ENCODE measurements at regions not wholly inside any gene's neighbourhood (a gene's known extent, or its start where the extent isn't known, plus 50 kb on each side); places are given as distances from the start of the nearest gene placed in this dataset.

GRCh38 chr12:124225730-124226129, 69.2 kb upstream of the RFLNA start:
- peaks cover 20% of the 10 kb centered on the region for H3K9me3 Mint-ChIP-seq (ENCODE audit: unreplicated experiment)
- no peak overlapping the region for H3K4me3 Mint-ChIP-seq (ENCODE audit: unreplicated experiment)
- TF ChIP-seq EZH2 (IDR thresholded peaks at IDR 0.05; ENCODE audit: insufficient read depth, low read length): no peak
- no peak for TF ChIP-seq CTCF (IDR thresholded peaks at IDR 0.05; ENCODE audit: insufficient read depth, low read depth, low read length)

GRCh38 chr12:124227951-124228711, 66.8 kb upstream of the RFLNA start:
- H3K27ac ChIP-seq (ENCODE audit: low read depth, low read length): no peak overlapping the region
- H3K36me3 ChIP-seq (ENCODE audit: insufficient read depth, low read length): no peaks in the 10 kb centered on the region
- peaks cover 12% of the 10 kb centered on the region for H3K4me1 ChIP-seq (ENCODE audit: insufficient read depth, low read length)
- H3K4me3 Mint-ChIP-seq (ENCODE audit: unreplicated experiment): no peak overlapping the region
- TF ChIP-seq CTCF (IDR thresholded peaks at IDR 0.05; ENCODE audit: insufficient read depth, low read depth, low read length) (no peak), EZH2 (IDR thresholded peaks at IDR 0.05; ENCODE audit: insufficient read depth, low read length) (no peak)
- H3K9ac ChIP-seq (ENCODE audit: low read length): no peak overlapping the region
- H3K9me3 Mint-ChIP-seq (ENCODE audit: unreplicated experiment): peaks cover 19% of the 10 kb centered on the region
- peaks cover 4% of the 10 kb centered on the region for H3K4me1 Mint-ChIP-seq (ENCODE audit: low read depth, unreplicated experiment)
- H3K9me3 ChIP-seq (ENCODE audit: insufficient read depth, low read depth, low read length): peaks cover 10% of the 10 kb centered on the region
- H3K27me3 Mint-ChIP-seq (ENCODE audit: low read depth, unreplicated experiment): peaks cover 20% of the 10 kb centered on the region
- no peak overlapping the region for H3K4me2 ChIP-seq (ENCODE audit: low read length)
- H3K36me3 Mint-ChIP-seq (ENCODE audit: low read depth, unreplicated experiment): peaks cover 3% of the 10 kb centered on the region
- H3K27me3 ChIP-seq (ENCODE audit: insufficient read depth, low read length): no peaks in the 10 kb centered on the region
- no peaks in the 10 kb centered on the region for H3K79me2 ChIP-seq (ENCODE audit: insufficient read depth, low read length)
- FAIRE-seq: no peak
- H3K27ac Mint-ChIP-seq (ENCODE audit: unreplicated experiment): no peak overlapping the region
- H4K20me1 ChIP-seq (ENCODE audit: insufficient read depth, low read length): no peaks in the 10 kb centered on the region
- no peak overlapping the region for H2AFZ ChIP-seq (ENCODE audit: low read depth, low read length)
- H3K4me3 ChIP-seq (ENCODE audit: insufficient read depth, low read depth, low read length): no peak overlapping the region
- DNase-seq (ENCODE audit: low read depth): no peak

More at GRCh38 chr12:124225730-124226129, 69.2 kb upstream of the RFLNA start:
- H3K4me3 ChIP-seq (ENCODE audit: insufficient read depth, low read depth, low read length): no peak overlapping the region
- H3K36me3 ChIP-seq (ENCODE audit: insufficient read depth, low read length): no peaks in the 10 kb centered on the region
- H3K27ac ChIP-seq (ENCODE audit: low read depth, low read length): no peak overlapping the region
- no peak overlapping the region for H3K4me2 ChIP-seq (ENCODE audit: low read length)
- Mint-ChIP-seq H3K36me3 (ENCODE audit: low read depth, unreplicated experiment) (peaks cover 8% of the 10 kb centered on the region), H3K27ac (ENCODE audit: unreplicated experiment) (no peak overlapping the region), H3K4me1 (ENCODE audit: low read depth, unreplicated experiment) (no peaks in the 10 kb centered on the region), H3K27me3 (ENCODE audit: low read depth, unreplicated experiment) (peaks cover 33% of the 10 kb centered on the region)
- DNase-seq (ENCODE audit: low read depth) (no peak), FAIRE-seq (no peak)
- H2AFZ ChIP-seq (ENCODE audit: low read depth, low read length): no peak overlapping the region
- H3K9ac ChIP-seq (ENCODE audit: low read length): no peak overlapping the region
- H4K20me1 ChIP-seq (ENCODE audit: insufficient read depth, low read length): no peaks in the 10 kb centered on the region
- H3K4me1 ChIP-seq (ENCODE audit: insufficient read depth, low read length): no peaks in the 10 kb centered on the region
- peaks cover 6% of the 10 kb centered on the region for H3K9me3 ChIP-seq (ENCODE audit: insufficient read depth, low read depth, low read length)
- no peaks in the 10 kb centered on the region for H3K27me3 ChIP-seq (ENCODE audit: insufficient read depth, low read length)
- H3K79me2 ChIP-seq (ENCODE audit: insufficient read depth, low read length): no peaks in the 10 kb centered on the region

- no peak for FAIRE-seq
- H3K27me3 ChIP-seq (ENCODE audit: insufficient read depth, low read length): no peaks in the 10 kb centered on the region
- no peak overlapping the region for H3K4me2 ChIP-seq (ENCODE audit: low read length)
- no peaks in the 10 kb centered on the region for H3K36me3 ChIP-seq (ENCODE audit: insufficient read depth, low read length)
- H3K4me1 ChIP-seq (ENCODE audit: insufficient read depth, low read length): peaks cover 23% of the 10 kb centered on the region
- H3K36me3 Mint-ChIP-seq (ENCODE audit: low read depth, unreplicated experiment): no peaks in the 10 kb centered on the region
- peaks cover 19% of the 10 kb centered on the region for H3K9me3 Mint-ChIP-seq (ENCODE audit: unreplicated experiment)
- peaks cover 10% of the 10 kb centered on the region for H3K9me3 ChIP-seq (ENCODE audit: insufficient read depth, low read depth, low read length)
- no peak overlapping the region for H3K4me3 ChIP-seq (ENCODE audit: insufficient read depth, low read depth, low read length)
- no peak for DNase-seq (ENCODE audit: low read depth)
- no peaks in the 10 kb centered on the region for H4K20me1 ChIP-seq (ENCODE audit: insufficient read depth, low read length)
- no peaks in the 10 kb centered on the region for H3K79me2 ChIP-seq (ENCODE audit: insufficient read depth, low read length)
- peaks cover 16% of the 10 kb centered on the region for H3K27me3 Mint-ChIP-seq (ENCODE audit: low read depth, unreplicated experiment)
- TF ChIP-seq CTCF (IDR thresholded peaks at IDR 0.05; ENCODE audit: insufficient read depth, low read depth, low read length): no peak
- no peak for TF ChIP-seq EZH2 (IDR thresholded peaks at IDR 0.05; ENCODE audit: insufficient read depth, low read length)
- H3K4me3 Mint-ChIP-seq (ENCODE audit: unreplicated experiment): no peak overlapping the region
- H3K27ac Mint-ChIP-seq (ENCODE audit: unreplicated experiment): no peak overlapping the region
- no peak overlapping the region for H3K27ac ChIP-seq (ENCODE audit: low read depth, low read length)
- no peak overlapping the region for H3K9ac ChIP-seq (ENCODE audit: low read length)
- H3K4me1 Mint-ChIP-seq (ENCODE audit: low read depth, unreplicated experiment): peaks cover 16% of the 10 kb centered on the region
- H2AFZ ChIP-seq (ENCODE audit: low read depth, low read length): no peak overlapping the region
Measured at GRCh38 chr12:124229520-124229919, 65.4 kb upstream of the RFLNA start.
